ENCODE measurements at regions not wholly inside any gene's neighbourhood (a gene's known extent, or its start where the extent isn't known, plus 50 kb on each side); places are given as distances from the start of the nearest gene placed in this dataset.

GRCh38 chr10:10363217-10363616 is 654.5 kb upstream of the CELF2 start:
- Histone ChIP-seq H3K4me1 (ENCODE audit: control insufficient read depth, insufficient read depth, low read length) (peaks cover 7% of the 10 kb centered on the region), H3K9ac (ENCODE audit: low read length in 2 of 2) (no peak overlapping the region), H3K27me3 (ENCODE audit: control insufficient read depth in 1 of 2, insufficient read depth in 2 of 2, low read length in 2 of 2) (peaks cover 0 to 2% of the 10 kb centered on the region in 2 donors), H3K9me3 (ENCODE audit: control insufficient read depth in 2 of 2, low read length in 2 of 2) (no peaks in the 10 kb centered on the region), H3K4me3 (ENCODE audit: low read length in 2 of 2) (no peak overlapping the region), H3K27ac (ENCODE audit: low read length) (no peak overlapping the region), H3K36me3 (ENCODE audit: control insufficient read depth in 2 of 2, insufficient read depth in 2 of 2, low read length in 2 of 2) (no peaks in the 10 kb centered on the region)

- H3K27ac ChIP-seq (ENCODE audit: low read length), result no peak overlapping the region
- H3K9me3 ChIP-seq (ENCODE audit: control insufficient read depth in 2 of 2, low read length in 2 of 2), result no peaks in the 10 kb centered on the region
- H3K9ac ChIP-seq (ENCODE audit: low read length in 2 of 2), result no peak overlapping the region
- H3K36me3 ChIP-seq (ENCODE audit: control insufficient read depth in 2 of 2, insufficient read depth in 2 of 2, low read length in 2 of 2), result no peaks in the 10 kb centered on the region
- peaks cover 0 to 2% of the 10 kb centered on the region in 2 donors for H3K27me3 ChIP-seq (ENCODE audit: control insufficient read depth in 1 of 2, insufficient read depth in 2 of 2, low read length in 2 of 2)
- no peak overlapping the region for H3K4me3 ChIP-seq (ENCODE audit: low read length in 2 of 2)
- H3K4me1 ChIP-seq (ENCODE audit: control insufficient read depth, insufficient read depth, low read length), result peaks cover 7% of the 10 kb centered on the region
These were observed 652.8 kb upstream of the CELF2 start for GRCh38 chr10:10364902-10365301.

- no peaks in the 10 kb centered on the region for H3K36me3 ChIP-seq (ENCODE audit: control insufficient read depth in 2 of 2, insufficient read depth in 2 of 2, low read length in 2 of 2)
- H3K9ac ChIP-seq (ENCODE audit: low read length in 2 of 2), result peak overlapping the region; percentile 13 to 48
- H3K9me3 ChIP-seq (ENCODE audit: control insufficient read depth in 2 of 2, low read length in 2 of 2), result no peaks in the 10 kb centered on the region
- peaks cover 0 to 2% of the 10 kb centered on the region in 2 donors for H3K27me3 ChIP-seq (ENCODE audit: control insufficient read depth in 1 of 2, insufficient read depth in 2 of 2, low read length in 2 of 2)
- H3K4me1 ChIP-seq (ENCODE audit: control insufficient read depth, insufficient read depth, low read length), result peaks cover 7% of the 10 kb centered on the region
- H3K27ac ChIP-seq (ENCODE audit: low read length), result no peak overlapping the region
- peak overlapping the region in 1 of 2 donors; percentile 40 for H3K4me3 ChIP-seq (ENCODE audit: low read length in 2 of 2)
These were observed 652.0 kb upstream of the CELF2 start for GRCh38 chr10:10365676-10366075.

- Histone ChIP-seq H3K9me3 (ENCODE audit: control insufficient read depth in 2 of 2, low read length in 2 of 2) (no peaks in the 10 kb centered on the region), H3K4me3 (ENCODE audit: low read length in 2 of 2) (no peak overlapping the region), H3K27me3 (ENCODE audit: control insufficient read depth in 1 of 2, insufficient read depth in 2 of 2, low read length in 2 of 2) (peaks cover 0 to 2% of the 10 kb centered on the region in 2 donors), H3K4me1 (ENCODE audit: control insufficient read depth, insufficient read depth, low read length) (peaks cover 7% of the 10 kb centered on the region), H3K27ac (ENCODE audit: low read length) (no peak overlapping the region), H3K36me3 (ENCODE audit: control insufficient read depth in 2 of 2, insufficient read depth in 2 of 2, low read length in 2 of 2) (no peaks in the 10 kb centered on the region), H3K9ac (ENCODE audit: low read length in 2 of 2) (no peak overlapping the region)
These were observed 650.8 kb upstream of the CELF2 start for GRCh38 chr10:10366836-10367235.

GRCh38 chr10:10367264-10367663 is 650.4 kb upstream of the CELF2 start:
- H3K9ac ChIP-seq (ENCODE audit: low read length in 2 of 2), result no peak overlapping the region
- H3K27me3 ChIP-seq (ENCODE audit: control insufficient read depth in 1 of 2, insufficient read depth in 2 of 2, low read length in 2 of 2), result peaks cover 0 to 2% of the 10 kb centered on the region in 2 donors
- no peak overlapping the region for H3K27ac ChIP-seq (ENCODE audit: low read length)
- no peak overlapping the region for H3K4me3 ChIP-seq (ENCODE audit: low read length in 2 of 2)
- no peaks in the 10 kb centered on the region for H3K36me3 ChIP-seq (ENCODE audit: control insufficient read depth in 2 of 2, insufficient read depth in 2 of 2, low read length in 2 of 2)
- H3K4me1 ChIP-seq (ENCODE audit: control insufficient read depth, insufficient read depth, low read length), result peaks cover 7% of the 10 kb centered on the region
- H3K9me3 ChIP-seq (ENCODE audit: control insufficient read depth in 2 of 2, low read length in 2 of 2), result no peaks in the 10 kb centered on the region

- no peak overlapping the region for H3K4me3 ChIP-seq (ENCODE audit: low read length in 2 of 2)
These were observed 648.6 kb upstream of the CELF2 start for GRCh38 chr10:10368951-10369576.

GRCh38 chr10:10385831-10386230 is 631.8 kb upstream of the CELF2 start:
- Histone ChIP-seq H3K27ac (ENCODE audit: low read length) (no peak overlapping the region), H3K9ac (ENCODE audit: low read length in 2 of 2) (no peak overlapping the region), H3K36me3 (ENCODE audit: control insufficient read depth in 2 of 2, insufficient read depth in 2 of 2, low read length in 2 of 2) (no peaks in the 10 kb centered on the region), H3K4me1 (ENCODE audit: control insufficient read depth, insufficient read depth, low read length) (no peaks in the 10 kb centered on the region), H3K4me3 (ENCODE audit: low read length in 2 of 2) (no peak overlapping the region), H3K27me3 (ENCODE audit: control insufficient read depth in 1 of 2, insufficient read depth in 2 of 2, low read length in 2 of 2) (no peaks in the 10 kb centered on the region), H3K9me3 (ENCODE audit: control insufficient read depth in 2 of 2, low read length in 2 of 2) (no peaks in the 10 kb centered on the region)

More at GRCh38 chr10:10368951-10369576, 648.6 kb upstream of the CELF2 start:
- no peaks in the 10 kb centered on the region for H3K9me3 ChIP-seq (ENCODE audit: control insufficient read depth in 2 of 2, low read length in 2 of 2)
- no peaks in the 10 kb centered on the region for H3K36me3 ChIP-seq (ENCODE audit: control insufficient read depth in 2 of 2, insufficient read depth in 2 of 2, low read length in 2 of 2)
- peaks cover 0 to 2% of the 10 kb centered on the region in 2 donors for H3K27me3 ChIP-seq (ENCODE audit: control insufficient read depth in 1 of 2, insufficient read depth in 2 of 2, low read length in 2 of 2)
- peaks cover 7% of the 10 kb centered on the region for H3K4me1 ChIP-seq (ENCODE audit: control insufficient read depth, insufficient read depth, low read length)
- H3K27ac ChIP-seq (ENCODE audit: low read length), result no peak overlapping the region
- no peak overlapping the region for H3K9ac ChIP-seq (ENCODE audit: low read length in 2 of 2)

GRCh38 chr10:10389182-10389581 is 628.5 kb upstream of the CELF2 start:
- no peaks in the 10 kb centered on the region for H3K4me1 ChIP-seq (ENCODE audit: control insufficient read depth, insufficient read depth, low read length)
- no peaks in the 10 kb centered on the region for H3K27me3 ChIP-seq (ENCODE audit: control insufficient read depth in 1 of 2, insufficient read depth in 2 of 2, low read length in 2 of 2)
- H3K36me3 ChIP-seq (ENCODE audit: control insufficient read depth in 2 of 2, insufficient read depth in 2 of 2, low read length in 2 of 2), result no peaks in the 10 kb centered on the region
- no peak overlapping the region for H3K9ac ChIP-seq (ENCODE audit: low read length in 2 of 2)
- H3K4me3 ChIP-seq (ENCODE audit: low read length in 2 of 2), result no peak overlapping the region
- H3K27ac ChIP-seq (ENCODE audit: low read length), result no peak overlapping the region
- H3K9me3 ChIP-seq (ENCODE audit: control insufficient read depth in 2 of 2, low read length in 2 of 2), result no peaks in the 10 kb centered on the region

GRCh38 chr10:10392511-10392910 is 625.2 kb upstream of the CELF2 start:
- H3K9me3 ChIP-seq (ENCODE audit: control insufficient read depth in 2 of 2, low read length in 2 of 2), result no peaks in the 10 kb centered on the region
- no peak overlapping the region for H3K4me3 ChIP-seq (ENCODE audit: low read length in 2 of 2)
- no peaks in the 10 kb centered on the region for H3K36me3 ChIP-seq (ENCODE audit: control insufficient read depth in 2 of 2, insufficient read depth in 2 of 2, low read length in 2 of 2)
- H3K27ac ChIP-seq (ENCODE audit: low read length), result no peak overlapping the region
- no peaks in the 10 kb centered on the region for H3K4me1 ChIP-seq (ENCODE audit: control insufficient read depth, insufficient read depth, low read length)
- H3K27me3 ChIP-seq (ENCODE audit: control insufficient read depth in 1 of 2, insufficient read depth in 2 of 2, low read length in 2 of 2), result no peaks in the 10 kb centered on the region
- H3K9ac ChIP-seq (ENCODE audit: low read length in 2 of 2), result no peak overlapping the region

GRCh38 chr10:10394933-10395658 is 622.6 kb upstream of the CELF2 start:
- H3K27ac ChIP-seq (ENCODE audit: low read length), result no peak overlapping the region
- no peak overlapping the region for H3K9ac ChIP-seq (ENCODE audit: low read length in 2 of 2)
- H3K27me3 ChIP-seq (ENCODE audit: control insufficient read depth in 1 of 2, insufficient read depth in 2 of 2, low read length in 2 of 2), result no peaks in the 10 kb centered on the region
- H3K36me3 ChIP-seq (ENCODE audit: control insufficient read depth in 2 of 2, insufficient read depth in 2 of 2, low read length in 2 of 2), result no peaks in the 10 kb centered on the region
- H3K4me3 ChIP-seq (ENCODE audit: low read length in 2 of 2), result no peak overlapping the region
- no peaks in the 10 kb centered on the region for H3K4me1 ChIP-seq (ENCODE audit: control insufficient read depth, insufficient read depth, low read length)
- H3K9me3 ChIP-seq (ENCODE audit: control insufficient read depth in 2 of 2, low read length in 2 of 2), result no peaks in the 10 kb centered on the region

- Histone ChIP-seq H3K9me3 (ENCODE audit: control insufficient read depth in 2 of 2, low read length in 2 of 2) (no peaks in the 10 kb centered on the region), H3K27ac (ENCODE audit: low read length) (no peak overlapping the region), H3K36me3 (ENCODE audit: control insufficient read depth in 2 of 2, insufficient read depth in 2 of 2, low read length in 2 of 2) (no peaks in the 10 kb centered on the region), H3K4me3 (ENCODE audit: low read length in 2 of 2) (no peak overlapping the region), H3K4me1 (ENCODE audit: control insufficient read depth, insufficient read depth, low read length) (no peaks in the 10 kb centered on the region), H3K9ac (ENCODE audit: low read length in 2 of 2) (no peak overlapping the region), H3K27me3 (ENCODE audit: control insufficient read depth in 1 of 2, insufficient read depth in 2 of 2, low read length in 2 of 2) (no peaks in the 10 kb centered on the region)
These were observed 621.1 kb upstream of the CELF2 start for GRCh38 chr10:10396601-10397000.
